NCI-H82 (cell line): ENCODE measurements at regions not wholly inside any gene's neighbourhood (a gene's known extent, or its start where the extent isn't known, plus 50 kb on each side); places are given as distances from the start of the nearest gene placed in this dataset.
"Not testable (repeated sequence)": the region's sequence is repeated elsewhere in the genome, so short reads cannot be mapped to it uniquely, and the experiment has no call there.

Experiments used
- DNase-seq: peaks from one replicate; lab custom pipeline; 2025; lab: John Stamatoyannopoulos, UW

DNA sequence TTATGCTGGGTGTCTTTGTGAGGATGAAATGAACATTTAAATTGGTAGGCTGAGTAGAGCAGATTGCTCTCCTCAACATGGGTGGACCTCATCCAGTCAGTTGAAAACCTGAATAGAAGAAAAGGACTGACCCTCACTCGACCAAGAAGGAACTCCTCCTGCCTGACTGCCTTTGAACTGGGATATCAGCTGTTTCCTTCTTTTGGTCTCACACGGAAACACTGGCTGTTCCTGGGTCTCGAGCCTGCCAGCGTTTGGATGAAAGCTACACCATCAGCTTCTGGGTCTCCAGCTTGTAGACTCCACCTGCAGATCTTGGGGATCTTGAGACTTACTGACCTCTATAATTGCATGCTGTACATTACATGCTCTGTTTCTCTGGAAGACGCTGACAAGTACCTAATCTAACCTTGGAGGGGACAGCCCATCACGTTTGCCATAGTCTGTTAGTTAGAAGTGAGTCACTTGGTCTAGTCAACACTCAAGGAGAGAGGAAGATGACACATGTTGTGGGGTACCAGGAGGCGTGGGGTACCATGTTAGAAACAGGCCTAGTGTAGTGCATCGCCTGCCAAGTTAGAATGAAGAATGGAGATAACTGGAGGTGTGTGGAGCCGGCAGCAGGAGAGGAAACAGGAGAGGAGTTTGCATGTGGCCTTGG, 267.0 kb downstream of the MREG start:
- DNase-seq, result no peak

DNA sequence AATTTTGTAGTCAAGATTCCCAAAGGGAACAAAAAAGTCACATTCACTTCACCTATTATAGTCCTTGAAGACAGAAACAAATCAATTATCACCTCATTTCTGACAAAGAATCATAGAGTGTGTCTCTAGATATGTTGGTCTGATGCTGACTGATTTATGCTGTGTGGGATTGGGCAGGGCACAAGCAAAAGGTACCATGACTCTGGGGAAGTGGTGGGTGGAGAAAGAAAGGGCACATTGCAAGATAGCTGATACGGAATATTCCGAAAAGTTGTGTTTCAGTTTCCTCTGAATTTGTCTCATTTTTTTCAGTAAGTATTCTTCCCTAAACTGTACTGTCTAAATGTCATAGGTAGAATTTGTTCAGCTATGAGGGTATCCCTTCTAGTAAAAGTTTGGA, 268.0 kb downstream of the MREG start:
- DNase-seq, result no peak

DNA sequence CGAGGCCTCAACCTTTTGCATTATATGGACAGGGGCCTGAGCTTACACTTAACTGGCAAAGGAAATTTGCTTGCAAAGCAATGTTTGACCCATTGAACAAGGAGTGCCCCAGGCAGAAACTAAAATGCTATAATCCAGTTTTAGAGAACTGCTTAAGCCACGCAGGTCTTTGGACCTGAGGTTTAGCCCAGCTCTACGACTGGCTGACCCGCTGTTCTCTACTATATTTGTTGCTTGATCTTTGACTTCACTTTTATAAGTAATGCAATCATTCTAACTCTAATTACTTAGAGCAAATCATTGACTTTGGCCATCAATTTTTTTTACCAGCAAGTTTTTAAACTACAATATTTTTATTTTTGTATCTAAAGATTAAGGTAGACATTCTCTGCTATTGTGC, 268.8 kb downstream of the MREG start:
- DNase-seq, result no peak

DNA sequence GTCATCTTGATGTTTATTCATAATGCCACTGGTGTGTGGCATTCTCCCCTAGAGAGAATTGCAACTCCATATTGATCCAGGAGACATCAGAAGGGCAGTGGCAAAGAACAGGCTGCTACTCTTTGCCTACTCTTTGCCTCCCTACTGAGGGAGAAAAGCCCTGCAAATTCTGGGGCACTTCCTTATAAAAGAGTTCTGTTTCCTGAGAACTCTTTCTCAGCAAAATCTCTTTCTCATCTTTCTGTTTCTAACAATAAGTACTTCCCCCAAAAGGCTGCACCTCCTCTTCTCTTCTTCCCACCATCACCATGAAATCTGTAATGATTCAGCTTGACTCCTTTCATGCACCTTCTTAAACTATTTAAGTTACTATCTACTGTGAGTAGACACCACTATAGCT, 270.3 kb downstream of the MREG start:
- DNase-seq, result no peak

DNA sequence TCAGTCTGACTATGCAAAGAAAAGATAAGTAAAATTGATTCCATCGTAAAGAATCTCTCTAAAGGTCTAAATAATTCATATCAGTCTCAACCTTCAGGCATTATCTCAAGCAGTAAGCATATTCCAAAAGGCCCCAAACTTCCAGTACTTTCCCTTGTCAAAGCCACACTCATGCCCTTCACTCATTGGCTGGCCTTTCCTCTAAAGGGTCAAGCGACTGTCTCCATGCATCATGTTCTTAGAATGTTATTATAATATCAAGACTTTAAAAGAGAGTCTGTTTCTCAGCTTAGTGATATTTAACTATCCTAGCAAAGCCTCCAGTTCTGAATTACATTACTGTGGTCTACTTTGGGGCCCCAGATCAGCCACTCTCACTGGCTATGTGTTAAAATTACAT, 271.3 kb downstream of the MREG start:
- DNase-seq, result no peak

DNA sequence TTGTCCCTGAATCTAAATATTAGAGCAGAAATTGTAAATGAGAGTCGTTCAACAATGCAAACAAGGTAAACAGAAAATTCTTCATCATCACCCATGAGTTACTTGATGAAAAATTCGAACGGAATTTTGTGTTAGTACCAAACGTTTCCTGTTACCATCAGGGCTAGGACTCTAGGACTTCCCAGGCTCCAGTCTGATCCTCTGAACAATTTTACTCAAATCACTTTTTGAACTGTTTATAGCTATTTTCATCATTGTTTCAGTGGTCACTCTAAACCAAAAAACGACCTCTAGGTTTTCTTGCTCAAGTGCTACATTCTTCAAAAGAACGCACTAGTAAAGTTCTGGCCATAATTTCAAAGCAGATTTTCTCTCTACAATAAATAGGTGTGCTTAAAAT, 273.3 kb downstream of the MREG start:
- DNase-seq, result no peak

DNA sequence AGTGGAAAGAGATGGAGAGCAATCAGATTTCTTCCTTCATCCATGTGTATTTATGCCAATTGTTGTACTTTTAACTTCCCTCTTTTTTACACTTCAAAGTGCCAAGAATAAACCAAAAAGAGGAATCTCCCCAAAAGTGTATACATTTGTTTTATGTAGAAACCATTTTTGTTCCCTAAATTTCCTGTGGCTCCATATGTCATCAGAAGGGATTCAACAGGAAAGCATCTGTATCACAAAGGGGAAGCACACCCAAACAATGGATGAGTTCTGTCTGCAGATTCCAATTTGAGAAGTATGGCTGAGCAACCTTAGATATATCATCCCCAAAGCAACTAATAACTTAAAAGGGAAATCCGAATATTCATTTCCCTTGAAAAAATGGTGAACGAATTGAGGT, 275.0 kb downstream of the MREG start:
- DNase-seq, result no peak

DNA sequence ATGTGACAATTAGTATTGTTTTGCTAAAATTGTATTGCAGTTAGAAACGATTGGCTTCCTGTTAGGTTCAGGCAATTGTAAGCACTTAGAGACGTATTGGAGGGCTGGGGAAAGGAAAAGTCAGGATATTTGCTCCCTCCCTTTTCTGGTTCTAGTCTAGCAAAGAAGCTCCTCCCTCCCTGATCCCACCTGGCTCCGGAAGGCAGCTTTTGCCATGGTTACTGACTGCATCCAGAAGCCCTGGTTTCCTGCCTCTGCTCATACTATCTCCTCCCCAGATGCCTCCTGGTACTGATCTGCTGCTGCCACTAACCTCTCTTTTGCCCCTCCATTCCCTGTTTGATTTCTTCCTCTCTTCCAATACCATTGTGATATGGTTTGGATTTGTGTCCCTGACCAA, 275.9 kb downstream of the MREG start:
- no peak for DNase-seq

DNA sequence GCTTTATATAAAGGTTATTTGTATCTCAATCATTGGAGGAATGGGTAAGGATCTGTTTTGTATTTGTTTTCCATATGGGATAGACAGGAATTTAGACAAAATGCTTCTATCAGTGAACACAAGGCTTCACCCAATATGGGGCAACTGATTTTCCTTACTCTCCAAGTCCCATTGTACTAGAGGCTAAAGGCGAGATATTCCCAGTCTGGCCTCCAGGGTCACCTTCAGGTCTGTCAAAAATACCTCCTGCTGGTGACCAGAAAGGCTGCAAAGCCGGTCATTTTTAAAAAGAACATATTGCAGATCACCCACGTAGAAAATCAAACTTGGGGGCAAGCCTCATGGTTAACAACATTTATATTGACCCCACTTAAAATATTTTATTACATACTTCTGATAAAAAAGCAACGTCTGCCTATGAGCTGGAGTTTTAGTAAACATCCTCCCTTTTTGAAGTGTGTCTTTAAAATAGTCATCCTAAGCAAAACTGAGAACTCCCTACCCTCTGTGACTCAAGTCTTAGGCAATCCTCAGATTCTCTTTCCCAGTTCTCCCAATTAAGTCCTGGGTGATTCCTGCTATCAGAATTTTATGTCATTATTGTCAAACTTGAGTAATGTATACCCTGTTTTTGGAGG, 276.6 kb downstream of the MREG start:
- DNase-seq, result peak; percentile 30

DNA sequence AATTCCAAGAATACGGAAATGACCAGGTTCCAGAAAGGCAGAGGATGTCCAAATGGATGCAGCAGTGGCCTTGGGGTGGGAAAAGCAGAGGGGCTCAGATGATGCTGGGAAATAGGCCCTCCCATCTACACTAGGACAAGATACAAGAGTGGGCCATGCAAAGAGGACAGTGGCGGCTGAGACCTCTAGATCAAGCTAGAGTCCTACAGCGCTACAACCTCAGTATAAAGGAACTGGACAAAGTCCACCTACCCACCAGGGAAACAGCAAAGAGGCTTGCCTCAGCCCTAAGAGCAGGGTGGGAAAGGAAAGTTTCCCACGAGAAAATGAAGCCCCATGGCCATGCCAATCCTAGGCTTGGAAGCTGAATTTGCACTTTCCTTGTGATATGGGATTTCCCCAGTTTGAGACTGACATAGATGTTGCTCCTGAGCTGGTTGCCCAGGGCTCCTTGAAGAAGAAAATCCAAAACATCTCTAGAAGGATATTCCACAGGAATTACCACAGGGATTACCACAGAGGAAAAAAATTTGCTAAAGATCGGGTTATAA, 282.2 kb downstream of the MREG start:
- no peak for DNase-seq

DNA sequence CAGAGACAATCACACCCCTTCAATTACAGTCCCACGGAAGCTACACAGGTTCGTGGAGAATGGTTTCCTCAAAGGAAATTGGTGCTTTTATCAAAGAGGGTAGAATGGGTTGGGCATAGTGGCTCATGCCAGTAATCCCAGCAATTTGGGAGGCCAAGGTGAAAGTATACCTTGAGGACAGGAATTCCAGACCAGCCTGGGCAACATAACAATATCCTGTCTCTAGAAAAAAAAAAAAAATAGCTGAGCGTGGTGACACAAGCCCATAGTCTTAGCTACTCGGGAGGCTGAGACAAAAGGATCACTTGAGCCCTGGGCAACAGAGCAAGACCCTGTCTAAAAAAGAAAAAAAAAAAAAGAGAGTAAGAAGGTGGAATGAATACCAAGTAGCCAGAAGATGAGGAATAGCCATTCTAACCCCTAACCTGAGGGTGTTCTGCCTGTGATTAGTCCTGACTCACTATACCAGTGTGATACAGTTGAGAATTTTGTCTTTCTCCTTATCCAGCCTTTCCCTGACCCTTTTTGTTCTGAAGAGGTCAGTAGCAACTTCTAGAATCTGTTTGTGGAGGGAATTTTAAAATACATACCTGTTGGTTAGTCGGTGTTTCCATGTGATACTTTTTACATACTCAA, 283.2 kb downstream of the MREG start:
- no peak for DNase-seq

DNA sequence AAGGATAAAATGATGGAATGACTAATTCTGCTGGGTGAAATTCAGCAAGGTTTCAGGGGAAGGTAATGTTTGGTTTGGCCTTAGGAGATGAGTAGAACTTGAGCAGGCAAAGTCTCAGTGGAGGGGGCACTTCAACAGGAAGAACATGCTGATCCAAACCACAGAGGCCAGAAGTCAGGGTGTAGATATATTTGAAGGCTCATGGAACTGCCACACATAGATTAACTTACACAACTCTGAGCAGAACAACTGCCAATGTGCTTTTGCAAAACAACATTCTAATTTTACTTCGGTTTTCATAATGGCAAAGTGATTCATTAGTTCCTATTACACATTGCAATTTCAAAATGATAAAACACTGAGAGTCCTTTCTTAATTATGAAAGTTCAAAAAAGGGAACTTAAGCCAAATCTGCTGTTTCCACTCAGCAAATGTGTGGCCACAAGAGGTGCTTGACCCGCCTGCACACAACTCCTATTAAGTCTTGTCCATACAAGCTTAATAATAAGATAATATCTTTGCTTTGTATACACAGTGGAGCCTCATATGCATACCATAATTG, 284.8 kb downstream of the MREG start:
- no peak for DNase-seq

DNA sequence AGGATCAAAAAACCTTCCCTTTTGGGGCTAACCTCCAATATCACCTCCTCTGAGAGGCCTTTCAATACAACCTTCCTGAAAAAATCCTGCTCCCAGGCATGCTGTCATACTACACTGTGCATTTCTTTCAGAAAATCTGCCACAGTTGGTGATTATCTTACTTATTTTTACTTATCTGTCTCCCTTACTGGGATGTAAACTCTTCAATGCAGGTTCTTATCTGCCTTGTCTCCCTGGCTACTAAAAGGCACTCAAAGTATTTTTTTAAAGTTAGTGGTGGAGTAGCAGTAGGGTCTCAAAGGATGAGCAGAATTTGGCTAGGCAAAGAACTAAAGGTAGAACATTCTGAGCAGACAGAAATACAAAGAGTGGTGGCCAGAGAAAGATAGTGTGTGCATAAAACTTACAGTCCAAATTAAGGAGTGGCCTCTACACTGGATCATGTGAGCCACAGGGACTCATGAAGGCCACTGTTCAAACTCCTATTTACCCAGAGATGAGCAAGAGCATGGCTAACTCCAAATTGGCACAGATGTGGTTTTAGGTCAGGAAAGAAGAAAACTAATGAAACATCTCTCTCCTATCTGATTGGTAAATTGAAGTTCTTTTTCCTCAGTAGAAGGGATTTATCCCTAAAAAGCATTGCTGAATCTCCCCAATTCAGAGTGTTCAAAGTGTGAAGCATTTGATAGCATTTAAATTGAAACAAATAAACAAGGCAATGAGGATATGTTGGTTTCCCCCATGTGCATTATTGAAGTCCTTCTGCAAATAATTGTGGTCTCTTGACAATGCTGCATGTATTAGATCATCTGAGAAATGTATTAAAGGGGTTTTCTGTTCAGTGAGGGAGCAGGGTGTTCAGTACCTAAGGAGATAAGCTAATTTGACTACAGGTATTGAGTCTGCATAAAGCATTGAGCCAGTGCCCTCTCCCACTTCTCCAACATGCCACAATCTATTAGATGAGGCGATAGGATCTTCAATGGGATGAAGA, 285.5 kb downstream of the MREG start:
- DNase-seq, result no peak

DNA sequence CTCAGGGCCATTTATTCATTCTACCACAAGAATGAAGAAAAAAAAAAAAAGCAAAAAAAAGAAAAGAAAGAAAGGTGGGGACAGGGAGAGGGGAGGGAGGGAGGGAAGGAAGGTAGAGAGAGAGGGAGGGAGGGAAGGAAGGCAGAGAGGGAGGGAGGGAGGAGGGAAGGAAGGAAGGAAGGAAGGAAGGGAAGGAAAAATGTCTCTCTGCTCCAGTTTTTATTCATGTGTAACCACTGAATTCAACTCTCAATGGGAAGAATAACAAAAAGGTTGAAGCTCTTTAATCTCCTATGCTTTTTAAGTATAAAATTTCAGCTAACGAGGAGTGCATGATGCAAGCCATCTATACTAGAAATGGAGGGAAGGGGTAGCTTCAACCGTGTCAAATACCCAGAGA, 287.3 kb downstream of the MREG start:
- DNase-seq, result no peak

DNA sequence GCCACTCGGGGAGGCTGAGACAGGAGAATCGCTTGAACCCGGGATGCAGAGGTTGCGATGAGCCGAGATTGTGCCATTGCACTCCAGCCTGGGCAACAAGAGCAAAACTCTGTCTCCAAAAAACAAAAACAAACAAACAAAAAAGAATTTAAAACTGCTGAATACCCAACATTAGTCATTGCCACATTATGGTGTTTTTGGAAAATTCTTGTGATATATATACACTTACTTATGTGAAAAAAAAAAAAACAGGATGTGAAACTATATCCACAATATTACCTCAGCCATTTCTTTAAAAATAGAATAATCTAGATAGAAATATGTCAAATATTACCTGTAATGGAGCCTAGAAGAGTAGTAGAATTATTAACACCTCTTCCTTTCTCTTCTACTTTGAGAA, 288.3 kb upstream of the FN1 start:
- no peak for DNase-seq

DNA sequence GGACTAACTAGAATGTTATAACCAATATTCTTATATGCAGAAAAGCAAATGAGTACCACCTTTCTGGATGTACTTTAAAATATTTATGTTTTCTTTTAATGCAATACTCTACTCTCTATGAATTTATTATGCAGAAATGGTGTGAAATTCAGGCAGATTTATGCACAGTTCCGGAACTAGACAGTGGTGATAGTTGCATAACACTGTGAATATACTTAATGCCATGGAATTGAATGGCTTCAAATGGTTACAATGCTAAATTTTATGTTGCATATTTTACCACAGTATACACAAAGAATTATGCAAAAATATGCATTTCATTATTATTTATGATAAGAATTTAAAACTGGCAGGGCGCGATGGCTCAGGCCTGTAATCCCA, 287.8 kb upstream of the FN1 start:
- DNase-seq, result no peak

DNA sequence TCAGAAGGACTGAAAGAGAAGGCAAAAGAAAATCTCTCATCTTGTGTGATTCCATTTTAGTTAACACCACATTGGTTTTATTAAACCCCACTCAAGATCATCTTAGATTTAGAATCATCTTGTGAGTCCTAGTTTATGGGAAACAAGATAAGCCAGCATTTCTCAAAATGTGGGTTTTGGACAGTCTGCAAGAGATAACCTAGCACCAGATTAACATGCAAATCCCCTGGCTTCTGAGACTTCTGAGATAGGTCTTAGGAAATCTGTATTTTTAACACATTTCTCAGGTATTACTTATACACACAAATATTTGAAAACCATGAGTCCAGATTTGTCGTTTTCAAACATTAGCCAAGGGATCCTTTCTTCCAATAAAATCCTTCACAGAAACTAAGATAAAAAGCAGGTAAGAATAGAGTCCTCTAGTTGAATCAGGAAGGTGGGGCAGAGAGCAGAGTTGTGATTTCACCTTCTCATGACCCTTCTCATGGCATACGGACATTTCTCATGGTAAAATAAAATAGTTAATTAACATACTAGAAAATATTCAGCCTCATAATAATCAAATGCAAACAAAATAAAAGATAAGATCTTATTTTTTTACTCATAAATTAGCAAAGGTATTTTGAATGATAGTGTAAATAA, 287.2 kb upstream of the FN1 start:
- no peak for DNase-seq

DNA sequence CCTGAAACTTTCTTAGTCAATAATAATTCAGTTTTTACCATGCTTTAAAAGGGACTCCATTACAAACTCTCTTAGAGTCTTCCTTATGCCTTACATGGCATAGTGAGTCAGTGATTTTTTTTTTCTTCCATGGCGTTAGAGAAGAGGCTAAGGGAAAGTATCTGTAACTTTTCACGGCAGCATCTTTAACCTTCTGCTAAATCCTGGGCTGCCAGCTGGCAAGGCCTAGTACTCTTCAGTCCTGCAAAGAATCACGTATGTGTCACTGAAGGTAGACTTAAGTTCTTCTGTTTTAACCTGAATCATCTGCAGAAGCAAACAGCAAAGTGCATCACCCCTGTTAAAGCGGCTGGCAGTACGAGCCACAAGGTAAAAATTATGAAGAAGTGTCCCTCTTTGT, 286.3 kb upstream of the FN1 start:
- DNase-seq, result no peak

DNA sequence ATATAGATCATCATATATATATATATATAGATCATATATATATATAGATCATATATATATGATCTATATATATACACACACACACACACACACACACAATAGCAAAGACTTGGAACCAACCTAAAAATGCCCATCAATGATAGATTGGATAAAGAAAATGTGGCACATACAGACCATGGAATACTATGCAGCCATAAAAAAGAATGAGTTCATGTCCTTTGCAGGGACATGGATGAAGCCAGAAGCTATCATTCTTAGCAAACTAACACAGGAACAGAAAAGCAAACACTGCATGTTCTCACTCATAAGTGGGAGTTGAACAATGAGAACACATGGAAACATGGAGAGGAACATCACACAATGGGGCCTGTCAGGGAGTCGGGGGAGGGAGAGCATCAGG, 285.6 kb upstream of the FN1 start:
- not testable (repeated sequence) for DNase-seq

DNA sequence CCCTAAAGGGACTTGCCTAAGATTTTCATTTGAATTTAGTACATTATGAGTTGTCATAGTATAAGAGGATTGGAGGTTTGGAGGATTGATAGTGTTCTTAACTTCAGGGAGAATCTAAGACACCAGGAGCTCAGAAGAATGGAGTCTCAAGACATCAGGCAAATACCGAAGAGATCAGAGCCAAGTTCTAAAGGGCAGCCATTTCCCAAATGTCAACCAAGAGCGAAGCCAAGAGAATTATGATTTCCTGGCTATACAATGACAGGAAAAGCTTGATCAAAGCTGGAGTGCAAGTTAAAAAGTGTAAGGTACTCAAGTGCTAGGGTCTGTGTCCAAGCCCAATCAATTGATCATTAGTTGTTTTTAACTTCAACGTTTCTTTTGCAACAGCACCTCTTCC, 283.0 kb upstream of the FN1 start:
- DNase-seq, result no peak

DNA sequence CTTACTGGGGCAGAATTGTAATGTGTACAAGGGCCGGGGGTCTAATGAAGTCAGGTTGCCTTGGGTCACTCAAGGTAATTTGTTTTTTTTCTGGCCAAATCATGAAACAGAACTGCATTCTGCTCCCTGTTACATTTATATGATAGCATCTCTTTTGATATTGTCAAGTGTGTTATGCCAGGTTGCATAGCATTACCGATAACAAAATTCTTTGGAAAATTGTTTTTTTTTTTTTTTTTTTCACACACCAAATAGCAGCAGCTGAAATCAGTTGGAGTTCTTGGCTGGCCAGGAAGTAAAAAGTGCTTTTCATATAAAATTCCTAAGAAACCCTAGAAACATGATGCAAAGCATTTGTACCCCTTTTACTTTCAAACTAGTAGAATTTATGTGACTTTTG, 282.6 kb upstream of the FN1 start:
- DNase-seq, result no peak
